ENCODE measurements at regions not wholly inside any gene's neighbourhood (a gene's known extent, or its start where the extent isn't known, plus 50 kb on each side); places are given as distances from the start of the nearest gene placed in this dataset.

- H3K4me3 Mint-ChIP-seq, result no peak overlapping the region
- H3K27ac Mint-ChIP-seq, result no peak overlapping the region
- POLR2A ChIA-PET, result no interaction called here
- no peaks in the 10 kb centered on the region for H3K27me3 Mint-ChIP-seq
- DNase-seq, result no peak
- H3K36me3 Mint-ChIP-seq, result no peaks in the 10 kb centered on the region
- peaks cover 0 to 2% (median 0%) of the 10 kb centered on the region in 9 donors for H3K9me3 Mint-ChIP-seq
- H3K4me1 Mint-ChIP-seq, result peaks cover 4 to 21% (median 16%) of the 10 kb centered on the region in 4 donors
- no peak for ATAC-seq
Observed at GRCh38 chr10:47053081-47053798, 142.0 kb downstream of the PTPN20 start.

- no peak overlapping the region for H3K27ac Mint-ChIP-seq
- peaks cover 0 to 2% (median 0%) of the 10 kb centered on the region in 9 donors for H3K9me3 Mint-ChIP-seq
- POLR2A ChIA-PET, result no interaction called here
- H3K4me3 Mint-ChIP-seq, result no peak overlapping the region
- no peaks in the 10 kb centered on the region for H3K27me3 Mint-ChIP-seq
- peaks cover 0 to 14% (median 10%) of the 10 kb centered on the region in 4 donors for H3K4me1 Mint-ChIP-seq
- no peak for DNase-seq
- H3K36me3 Mint-ChIP-seq, result no peaks in the 10 kb centered on the region
- ATAC-seq, result no peak
Observed at GRCh38 chr10:47054974-47055373, 143.7 kb downstream of the PTPN20 start.

GRCh38 chr10:47055386-47056246, 144.4 kb downstream of the PTPN20 start:
- no peak for ATAC-seq
- peaks cover 0 to 14% (median 9%) of the 10 kb centered on the region in 4 donors for H3K4me1 Mint-ChIP-seq
- H3K4me3 Mint-ChIP-seq, result no peak overlapping the region
- no peak for DNase-seq
- no peaks in the 10 kb centered on the region for H3K36me3 Mint-ChIP-seq
- H3K9me3 Mint-ChIP-seq, result peaks cover 0 to 2% (median 0%) of the 10 kb centered on the region in 9 donors
- POLR2A ChIA-PET, result no interaction called here
- no peaks in the 10 kb centered on the region for H3K27me3 Mint-ChIP-seq
- H3K27ac Mint-ChIP-seq, result peak overlapping the region in 2 of 10 donors; percentile 6 to 73

GRCh38 chr10:47056247-47056510, 145.0 kb downstream of the PTPN20 start:
- peak overlapping the region in 4 of 10 donors; percentile 6 to 73 (median 34) for H3K27ac Mint-ChIP-seq
- POLR2A ChIA-PET, result no interaction called here

GRCh38 chr10:47057471-47057870, 146.2 kb downstream of the PTPN20 start:
- peaks cover 0 to 14% (median 9%) of the 10 kb centered on the region in 4 donors for H3K4me1 Mint-ChIP-seq
- no peaks in the 10 kb centered on the region for H3K27me3 Mint-ChIP-seq
- DNase-seq (no peak), ATAC-seq (no peak)
- no peaks in the 10 kb centered on the region for H3K36me3 Mint-ChIP-seq
- H3K27ac Mint-ChIP-seq, result peak overlapping the region in 2 of 10 donors; percentile 11 to 28
- POLR2A ChIA-PET, result no interaction called here
- no peak overlapping the region for H3K4me3 Mint-ChIP-seq
- no peaks in the 10 kb centered on the region for H3K9me3 Mint-ChIP-seq

More at GRCh38 chr10:47056247-47056510, 145.0 kb downstream of the PTPN20 start:
- Mint-ChIP-seq H3K36me3 (no peaks in the 10 kb centered on the region), H3K27me3 (no peaks in the 10 kb centered on the region), H3K4me3 (no peak overlapping the region), H3K9me3 (peaks cover 0 to 2% (median 0%) of the 10 kb centered on the region in 9 donors), H3K4me1 (peaks cover 0 to 14% (median 9%) of the 10 kb centered on the region in 4 donors)
- DNase-seq (no peak), ATAC-seq (no peak)

- H3K4me3 Mint-ChIP-seq, result no peak overlapping the region
- H3K36me3 Mint-ChIP-seq, result no peaks in the 10 kb centered on the region
- DNase-seq (no peak), ATAC-seq (no peak)
- H3K9me3 Mint-ChIP-seq, result no peaks in the 10 kb centered on the region
- peak overlapping the region in 2 of 10 donors; percentile 28 to 55 for H3K27ac Mint-ChIP-seq
- POLR2A ChIA-PET, result no interaction called here
- no peaks in the 10 kb centered on the region for H3K27me3 Mint-ChIP-seq
- peaks cover 0 to 20% (median 10%) of the 10 kb centered on the region in 4 donors for H3K4me1 Mint-ChIP-seq
Observed at GRCh38 chr10:47058032-47058702, 146.9 kb downstream of the PTPN20 start.

- ATAC-seq, result no peak
- Mint-ChIP-seq H3K27ac (peak overlapping the region in 2 of 10 donors; percentile 23 to 37), H3K27me3 (no peaks in the 10 kb centered on the region)
Observed at GRCh38 chr10:47058961-47059391, 147.7 kb downstream of the PTPN20 start.

GRCh38 chr10:47059606-47060311, 148.5 kb downstream of the PTPN20 start:
- H3K4me1 Mint-ChIP-seq, result peaks cover 0 to 23% (median 10%) of the 10 kb centered on the region in 4 donors

More at GRCh38 chr10:47058961-47059391, 147.7 kb downstream of the PTPN20 start:
- no peak for DNase-seq
- H3K4me3 Mint-ChIP-seq, result no peak overlapping the region
- H3K9me3 Mint-ChIP-seq, result no peaks in the 10 kb centered on the region
- peaks cover 0 to 23% (median 10%) of the 10 kb centered on the region in 4 donors for H3K4me1 Mint-ChIP-seq
- POLR2A ChIA-PET, result no interaction called here
- no peaks in the 10 kb centered on the region for H3K36me3 Mint-ChIP-seq

GRCh38 chr10:47060356-47060755, 149.1 kb downstream of the PTPN20 start:
- H3K27me3 Mint-ChIP-seq, result no peaks in the 10 kb centered on the region
- ATAC-seq (no peak), DNase-seq (no peak)
- H3K4me3 Mint-ChIP-seq, result no peak overlapping the region
- POLR2A ChIA-PET, result no interaction called here
- H3K9me3 Mint-ChIP-seq, result no peaks in the 10 kb centered on the region
- no peaks in the 10 kb centered on the region for H3K36me3 Mint-ChIP-seq
- peaks cover 0 to 21% (median 10%) of the 10 kb centered on the region in 4 donors for H3K4me1 Mint-ChIP-seq
- peak overlapping the region in 1 of 10 donors; percentile 63 for H3K27ac Mint-ChIP-seq

More at GRCh38 chr10:47059606-47060311, 148.5 kb downstream of the PTPN20 start:
- no peak for DNase-seq
- H3K27ac Mint-ChIP-seq, result peak overlapping the region in 1 of 10 donors; percentile 63
- no peaks in the 10 kb centered on the region for H3K36me3 Mint-ChIP-seq
- no peaks in the 10 kb centered on the region for H3K9me3 Mint-ChIP-seq
- H3K4me3 Mint-ChIP-seq, result no peak overlapping the region
- H3K27me3 Mint-ChIP-seq, result no peaks in the 10 kb centered on the region
- POLR2A ChIA-PET, result no interaction called here
- ATAC-seq, result no peak

GRCh38 chr10:47060993-47061500, 149.8 kb downstream of the PTPN20 start:
- Mint-ChIP-seq H3K9me3 (no peaks in the 10 kb centered on the region), H3K4me3 (no peak overlapping the region), H3K4me1 (peaks cover 0 to 16% (median 9%) of the 10 kb centered on the region in 4 donors), H3K36me3 (no peaks in the 10 kb centered on the region), H3K27me3 (no peaks in the 10 kb centered on the region), H3K27ac (no peak overlapping the region)
- POLR2A ChIA-PET, result no interaction called here
- DNase-seq (no peak), ATAC-seq (no peak)

GRCh38 chr10:47061776-47062175, 150.5 kb downstream of the PTPN20 start:
- peaks cover 0 to 8% (median 1%) of the 10 kb centered on the region in 4 donors for H3K4me1 Mint-ChIP-seq
- H3K27me3 Mint-ChIP-seq, result no peaks in the 10 kb centered on the region
- ATAC-seq, result no peak
- no peaks in the 10 kb centered on the region for H3K9me3 Mint-ChIP-seq
- POLR2A ChIA-PET, result no interaction called here
- DNase-seq, result no peak
- H3K36me3 Mint-ChIP-seq, result no peaks in the 10 kb centered on the region
- H3K4me3 Mint-ChIP-seq, result no peak overlapping the region
- H3K27ac Mint-ChIP-seq, result no peak overlapping the region

GRCh38 chr10:47062441-47063200, 151.4 kb downstream of the PTPN20 start:
- H3K27me3 Mint-ChIP-seq, result no peaks in the 10 kb centered on the region
- no peaks in the 10 kb centered on the region for H3K36me3 Mint-ChIP-seq
- DNase-seq (no peak), ATAC-seq (no peak)
- no peaks in the 10 kb centered on the region for H3K9me3 Mint-ChIP-seq
- no peak overlapping the region for H3K4me3 Mint-ChIP-seq
- peaks cover 0 to 8% (median 1%) of the 10 kb centered on the region in 4 donors for H3K4me1 Mint-ChIP-seq
- POLR2A ChIA-PET, result no interaction called here
- peak overlapping the region in 2 of 10 donors; percentile 64 to 74 for H3K27ac Mint-ChIP-seq
